PC-9 (cell line): ENCODE measurements at regions not wholly inside any gene's neighbourhood (a gene's known extent, or its start where the extent isn't known, plus 50 kb on each side); places are given as distances from the start of the nearest gene placed in this dataset.

Source experiments
- EZH2 ChIP-seq: fragments of 200-600 bp; sonication (generic); IDR thresholded peaks from 2 replicates; pipeline ENCODE4 v1.8.0; 2017; ENCODE audit warnings: antibody characterized with exemption, low read depth
- TF ChIP-seq, protein P1 (sequence below): fragments of 200-600 bp; sonication (generic); conservative IDR thresholded peaks from 2 replicates; pipeline ENCODE4 v1.6.1; 2017; ENCODE audit warnings: mixed run types, antibody characterized with exemption, mild to moderate bottlenecking, moderate library complexity

DNA sequence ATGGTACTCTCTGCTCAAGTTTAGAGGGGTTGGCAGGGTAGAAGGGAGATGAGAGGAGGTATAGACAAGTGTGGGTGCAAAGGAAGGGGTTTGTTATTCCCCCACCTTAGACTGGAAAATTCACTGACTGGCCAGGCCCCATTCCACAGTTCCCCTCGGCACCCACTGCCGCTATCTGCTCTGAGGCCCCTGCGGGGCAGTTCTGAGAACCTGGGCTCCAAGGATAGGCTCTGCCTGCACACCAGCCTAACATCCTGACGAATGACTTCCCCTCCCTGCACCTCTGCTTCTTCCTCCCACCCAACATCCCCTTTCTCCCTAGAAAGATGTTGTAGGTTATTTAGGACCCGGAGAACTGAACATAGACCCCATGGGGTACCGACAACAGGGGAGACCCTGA lies 303.9 kb upstream of the HDAC4 start:
- TF ChIP-seq, protein P1, sequence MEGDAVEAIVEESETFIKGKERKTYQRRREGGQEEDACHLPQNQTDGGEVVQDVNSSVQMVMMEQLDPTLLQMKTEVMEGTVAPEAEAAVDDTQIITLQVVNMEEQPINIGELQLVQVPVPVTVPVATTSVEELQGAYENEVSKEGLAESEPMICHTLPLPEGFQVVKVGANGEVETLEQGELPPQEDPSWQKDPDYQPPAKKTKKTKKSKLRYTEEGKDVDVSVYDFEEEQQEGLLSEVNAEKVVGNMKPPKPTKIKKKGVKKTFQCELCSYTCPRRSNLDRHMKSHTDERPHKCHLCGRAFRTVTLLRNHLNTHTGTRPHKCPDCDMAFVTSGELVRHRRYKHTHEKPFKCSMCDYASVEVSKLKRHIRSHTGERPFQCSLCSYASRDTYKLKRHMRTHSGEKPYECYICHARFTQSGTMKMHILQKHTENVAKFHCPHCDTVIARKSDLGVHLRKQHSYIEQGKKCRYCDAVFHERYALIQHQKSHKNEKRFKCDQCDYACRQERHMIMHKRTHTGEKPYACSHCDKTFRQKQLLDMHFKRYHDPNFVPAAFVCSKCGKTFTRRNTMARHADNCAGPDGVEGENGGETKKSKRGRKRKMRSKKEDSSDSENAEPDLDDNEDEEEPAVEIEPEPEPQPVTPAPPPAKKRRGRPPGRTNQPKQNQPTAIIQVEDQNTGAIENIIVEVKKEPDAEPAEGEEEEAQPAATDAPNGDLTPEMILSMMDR, result no peak
- TF ChIP-seq EZH2, result no peak
